AG04449 (cell line): ENCODE measurements at regions not wholly inside any gene's neighbourhood (a gene's known extent, or its start where the extent isn't known, plus 50 kb on each side); places are given as distances from the start of the nearest gene placed in this dataset.

Experiments
- CTCF ChIA-PET: fragments of 350-600 bp; formaldehyde crosslinking; extraction: SDS; loops from one replicate; lab custom pipeline; 2021; ENCODE audit warnings: antibody characterized with exemption; lab: Yijun Ruan, JAX
- POLR2A ChIA-PET: fragments of 400-600, 350-600 bp; formaldehyde crosslinking; extraction: SDS; loops from one replicate; lab custom pipeline; 2020; ENCODE audit warnings: antibody characterized with exemption, inconsistent platforms; lab: Yijun Ruan, JAX
- DNase-seq: peaks from one replicate; pipeline ENCODE4 v3.0.0-alpha.2; 2010; ENCODE audit warnings: low read depth, low spot score
- H3K4me3 ChIP-seq: 2 replicates; pipeline ENCODE4 v1.5.1; 2011; ENCODE audit warnings: low read depth, mild to moderate bottlenecking, control low read depth, low read length
- CTCF ChIP-seq: IDR thresholded peaks from one replicate; pipeline ENCODE4 v1.5.1; 2011; ENCODE audit warnings: mild to moderate bottlenecking, moderate library complexity, low read length, control low read depth, inconsistent platforms; ENCODE audit not compliant: insufficient read depth; ENCODE audit errors: missing control alignments

GRCh38 chr9:28750136-28750535 lies 1176.9 kb upstream of the C9orf72 start:
- H3K4me3 ChIP-seq: no peak overlapping the region
- ChIA-PET CTCF (no interaction called here), POLR2A (no interaction called here)
- no peak for TF ChIP-seq CTCF
- DNase-seq: no peak

- TF ChIP-seq CTCF: no peak
- no peak overlapping the region for H3K4me3 ChIP-seq
- POLR2A ChIA-PET: no interaction called here
- CTCF ChIA-PET: no interaction called here
- DNase-seq: no peak
Observed at GRCh38 chr9:28758341-28758740, 1185.1 kb upstream of the C9orf72 start.

- H3K4me3 ChIP-seq: no peak overlapping the region
- CTCF ChIA-PET: no interaction called here
- no peak for TF ChIP-seq CTCF
- POLR2A ChIA-PET: no interaction called here
- no peak for DNase-seq
Observed at GRCh38 chr9:28758971-28759370, 1185.7 kb upstream of the C9orf72 start.

GRCh38 chr9:28762167-28762566 lies 1188.9 kb upstream of the C9orf72 start:
- ChIA-PET CTCF (no interaction called here), POLR2A (no interaction called here)
- no peak for DNase-seq
- TF ChIP-seq CTCF: no peak
- no peak overlapping the region for H3K4me3 ChIP-seq

- no peak for TF ChIP-seq CTCF
- POLR2A ChIA-PET: no interaction called here
Observed at GRCh38 chr9:28764532-28764931, 1191.3 kb upstream of the C9orf72 start.

GRCh38 chr9:28770226-28770625 lies 1196.9 kb upstream of the C9orf72 start:
- ChIA-PET CTCF (no interaction called here), POLR2A (no interaction called here)
- no peak overlapping the region for H3K4me3 ChIP-seq
- TF ChIP-seq CTCF: no peak
- DNase-seq: no peak

More at GRCh38 chr9:28764532-28764931, 1191.3 kb upstream of the C9orf72 start:
- no peak overlapping the region for H3K4me3 ChIP-seq
- DNase-seq: no peak
- CTCF ChIA-PET: no interaction called here
